ENCODE measurements at regions not wholly inside any gene's neighbourhood (a gene's known extent, or its start where the extent isn't known, plus 50 kb on each side); places are given as distances from the start of the nearest gene placed in this dataset.
A peak's percentile ranks its signal among the peaks of the same experiment; 100 is the strongest.

GRCh38 chr1:106678279-106679050 lies 378.0 kb upstream of the PRMT6 start:
- intact Hi-C loops (cut with micrococcal nuclease; ENCODE audit: unreplicated experiment), result no loop called here
- H3K4me1 ChIP-seq (ENCODE audit: insufficient read depth, low read length, poor library complexity, severe bottlenecking), result peaks cover 48% of the 10 kb centered on the region
- TF ChIP-seq CTCF (conservative IDR thresholded peaks at IDR 0.05; ENCODE audit: low read depth, low read length) (no peak), EZH2 (IDR thresholded peaks at IDR 0.05; ENCODE audit: borderline replicate concordance, low read depth, low read length, poor library complexity, severe bottlenecking) (no peak)
- no peak overlapping the region for H3K4me3 ChIP-seq (ENCODE audit: low read depth, low read length, poor library complexity, severe bottlenecking)
- no peaks in the 10 kb centered on the region for H3K36me3 ChIP-seq (ENCODE audit: insufficient read depth, low read length, poor library complexity, severe bottlenecking)
- DNase-seq (ENCODE audit: low spot score), result no peak
- BruUV-seq (replicated peaks), result no TSS peak
- peak overlapping the region; percentile 3 for H3K27ac ChIP-seq (ENCODE audit: low read depth, low read length, poor library complexity, severe bottlenecking)
- POLR2A ChIA-PET (ENCODE audit: low non-redundant PET), result no interaction called here
- H3K27me3 ChIP-seq (replicated peaks; ENCODE audit: insufficient read depth, low read depth, low read length, poor library complexity), result no peaks in the 10 kb centered on the region
- CTCF ChIA-PET, result interaction anchor here (0.6 kb wide), 1 partner anchor 464 kb away, joined by 3 read pairs; no protein-coding TSS in a partner anchor
- no peaks in the 10 kb centered on the region for H3K9me3 ChIP-seq (ENCODE audit: low read depth, low read length, poor library complexity, severe bottlenecking)

GRCh38 chr1:106680216-106680615 lies 376.3 kb upstream of the PRMT6 start:
- intact Hi-C loops (cut with micrococcal nuclease; ENCODE audit: unreplicated experiment), result no loop called here

GRCh38 chr1:106680776-106681344 lies 375.6 kb upstream of the PRMT6 start:
- intact Hi-C loops (cut with micrococcal nuclease; ENCODE audit: unreplicated experiment), result no loop called here
- Histone ChIP-seq H3K9me3 (ENCODE audit: low read depth, low read length, poor library complexity, severe bottlenecking) (no peaks in the 10 kb centered on the region), H3K27me3 (replicated peaks; ENCODE audit: insufficient read depth, low read depth, low read length, poor library complexity) (no peaks in the 10 kb centered on the region), H3K4me3 (ENCODE audit: low read depth, low read length, poor library complexity, severe bottlenecking) (no peak overlapping the region), H3K4me1 (ENCODE audit: insufficient read depth, low read length, poor library complexity, severe bottlenecking) (peaks cover 35% of the 10 kb centered on the region), H3K27ac (ENCODE audit: low read depth, low read length, poor library complexity, severe bottlenecking) (no peak overlapping the region), H3K36me3 (ENCODE audit: insufficient read depth, low read length, poor library complexity, severe bottlenecking) (no peaks in the 10 kb centered on the region)
- BruUV-seq (replicated peaks), result no TSS peak
- TF ChIP-seq CTCF (conservative IDR thresholded peaks at IDR 0.05; ENCODE audit: low read depth, low read length) (no peak), EZH2 (IDR thresholded peaks at IDR 0.05; ENCODE audit: borderline replicate concordance, low read depth, low read length, poor library complexity, severe bottlenecking) (no peak)
- POLR2A ChIA-PET (ENCODE audit: low non-redundant PET), result no interaction called here
- no peak for DNase-seq (ENCODE audit: low spot score)
- CTCF ChIA-PET, result no interaction called here

More at GRCh38 chr1:106680216-106680615, 376.3 kb upstream of the PRMT6 start:
- Histone ChIP-seq H3K27ac (ENCODE audit: low read depth, low read length, poor library complexity, severe bottlenecking) (no peak overlapping the region), H3K4me1 (ENCODE audit: insufficient read depth, low read length, poor library complexity, severe bottlenecking) (peaks cover 42% of the 10 kb centered on the region), H3K4me3 (ENCODE audit: low read depth, low read length, poor library complexity, severe bottlenecking) (no peak overlapping the region), H3K36me3 (ENCODE audit: insufficient read depth, low read length, poor library complexity, severe bottlenecking) (no peaks in the 10 kb centered on the region), H3K27me3 (replicated peaks; ENCODE audit: insufficient read depth, low read depth, low read length, poor library complexity) (no peaks in the 10 kb centered on the region), H3K9me3 (ENCODE audit: low read depth, low read length, poor library complexity, severe bottlenecking) (no peaks in the 10 kb centered on the region)
- ChIA-PET POLR2A (ENCODE audit: low non-redundant PET) (no interaction called here), CTCF (no interaction called here)
- TF ChIP-seq CTCF (conservative IDR thresholded peaks at IDR 0.05; ENCODE audit: low read depth, low read length), result no peak
- TF ChIP-seq EZH2 (IDR thresholded peaks at IDR 0.05; ENCODE audit: borderline replicate concordance, low read depth, low read length, poor library complexity, severe bottlenecking), result no peak
- no peak for DNase-seq (ENCODE audit: low spot score)
- no TSS peak for BruUV-seq (replicated peaks)

All from A673 (cell line).